Stimulated activated naive B cell treated with anti-CD40 and anti-IgM and Interleukin-4, amounts not matched to agents 10 μg/mL and 1 μg/mL and 100 μg/mL, for 72 hours (primary cell): ENCODE measurements at regions not wholly inside any gene's neighbourhood (a gene's known extent, or its start where the extent isn't known, plus 50 kb on each side); places are given as distances from the start of the nearest gene placed in this dataset.

Experiments
- ATAC-seq, 2 donors: fragments of 150-1000 bp; cut with Tn5 transposase; replicated peaks; 2 replicates each; pipeline ENCODE4 v1.10.0; 2021; ENCODE audit warnings: moderate library complexity in 1 of 2
- DNase-seq: peaks from one replicate; pipeline ENCODE4 v3.0.0; 2021
- H3K27ac Mint-ChIP-seq: one replicate; pipeline ENCODE4 v1.8.0; 2022; ENCODE audit warnings: mild to moderate bottlenecking, mixed read lengths
- H3K27me3 Mint-ChIP-seq, 2 donors: one replicate each; pipeline ENCODE4 v1.8.0; 2022; ENCODE audit warnings: mixed read lengths in 2 of 2
- H3K36me3 Mint-ChIP-seq, 2 donors: one replicate each; pipeline ENCODE4 v1.8.0; 2022; ENCODE audit warnings: mixed read lengths in 2 of 2, mild to moderate bottlenecking in 1 of 2
- H3K4me1 Mint-ChIP-seq, 2 donors: one replicate each; pipeline ENCODE4 v1.8.0; 2022; ENCODE audit warnings: mixed read lengths in 2 of 2, mild to moderate bottlenecking in 1 of 2
- H3K4me3 Mint-ChIP-seq, 2 donors: one replicate each; pipeline ENCODE4 v1.8.0; 2022; ENCODE audit warnings: mild to moderate bottlenecking in 2 of 2, mixed read lengths in 2 of 2, moderate library complexity in 1 of 2
- H3K9me3 Mint-ChIP-seq, 2 donors: one replicate each; pipeline ENCODE4 v1.8.0; 2022; ENCODE audit warnings: mixed read lengths in 2 of 2, mild to moderate bottlenecking in 1 of 2

- Mint-ChIP-seq H3K9me3 (no peaks in the 10 kb centered on the region), H3K27me3 (no peaks in the 10 kb centered on the region), H3K36me3 (no peaks in the 10 kb centered on the region), H3K27ac (no peak overlapping the region), H3K4me1 (no peaks in the 10 kb centered on the region), H3K4me3 (no peak overlapping the region)
- ATAC-seq (no peak), DNase-seq (no peak)
Observed at GRCh38 chr21:16072221-16072620, 342.4 kb downstream of the USP25 start.

- DNase-seq, result no peak
- no peaks in the 10 kb centered on the region for H3K4me1 Mint-ChIP-seq
- no peaks in the 10 kb centered on the region for H3K9me3 Mint-ChIP-seq
- no peaks in the 10 kb centered on the region for H3K27me3 Mint-ChIP-seq
- H3K27ac Mint-ChIP-seq, result no peak overlapping the region
- H3K4me3 Mint-ChIP-seq, result no peak overlapping the region
- H3K36me3 Mint-ChIP-seq, result no peaks in the 10 kb centered on the region
- no peak for ATAC-seq
Observed at GRCh38 chr21:16072737-16073136, 343.0 kb downstream of the USP25 start.

- no peak for DNase-seq
- no peaks in the 10 kb centered on the region for H3K9me3 Mint-ChIP-seq
- H3K27ac Mint-ChIP-seq, result no peak overlapping the region
- no peak for ATAC-seq
- H3K4me1 Mint-ChIP-seq, result no peaks in the 10 kb centered on the region
- H3K36me3 Mint-ChIP-seq, result no peaks in the 10 kb centered on the region
- no peak overlapping the region for H3K4me3 Mint-ChIP-seq
- no peaks in the 10 kb centered on the region for H3K27me3 Mint-ChIP-seq
Observed at GRCh38 chr21:16073586-16073985, 343.8 kb downstream of the USP25 start.

GRCh38 chr21:16074950-16075489 lies 345.2 kb downstream of the USP25 start:
- Mint-ChIP-seq H3K4me1 (no peaks in the 10 kb centered on the region), H3K36me3 (no peaks in the 10 kb centered on the region), H3K27me3 (no peaks in the 10 kb centered on the region), H3K9me3 (no peaks in the 10 kb centered on the region), H3K27ac (no peak overlapping the region), H3K4me3 (no peak overlapping the region)
- DNase-seq (no peak), ATAC-seq (no peak)

DNA sequence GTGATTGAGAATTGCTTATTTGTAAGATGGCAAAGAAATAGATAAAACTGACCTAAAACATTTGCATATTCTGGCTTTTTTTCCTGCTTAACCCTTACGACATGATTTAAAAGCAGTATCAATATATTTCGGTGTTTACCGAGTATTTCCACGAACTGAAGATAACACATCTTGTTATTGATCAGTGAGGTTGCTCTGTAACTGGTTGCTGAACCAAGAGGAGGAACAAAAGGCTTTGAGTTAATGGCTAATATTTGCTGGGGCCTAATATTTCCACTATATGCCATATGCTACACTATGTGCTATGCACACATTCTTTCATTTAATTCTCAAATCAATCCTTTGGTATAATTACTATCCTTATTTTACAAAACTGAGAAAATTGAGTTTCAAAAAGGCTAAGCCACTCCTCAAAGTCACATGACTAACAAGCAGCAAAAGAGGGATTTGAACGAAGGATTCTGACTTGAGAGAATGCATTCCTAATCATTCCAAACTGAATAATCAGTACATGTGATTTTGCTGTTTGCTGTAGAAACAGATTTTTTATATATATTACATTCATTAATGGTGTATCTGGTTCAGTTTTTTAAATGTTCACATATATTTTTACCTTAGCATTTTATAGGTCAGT lies 346.0 kb downstream of the USP25 start:
- no peaks in the 10 kb centered on the region for H3K4me1 Mint-ChIP-seq
- DNase-seq (no peak), ATAC-seq (no peak)
- no peaks in the 10 kb centered on the region for H3K9me3 Mint-ChIP-seq
- no peaks in the 10 kb centered on the region for H3K36me3 Mint-ChIP-seq
- no peak overlapping the region for H3K4me3 Mint-ChIP-seq
- no peak overlapping the region for H3K27ac Mint-ChIP-seq
- no peaks in the 10 kb centered on the region for H3K27me3 Mint-ChIP-seq

GRCh38 chr21:16076465-16076864 lies 346.7 kb downstream of the USP25 start:
- H3K4me1 Mint-ChIP-seq, result no peaks in the 10 kb centered on the region
- H3K36me3 Mint-ChIP-seq, result no peaks in the 10 kb centered on the region
- H3K4me3 Mint-ChIP-seq, result no peak overlapping the region
- ATAC-seq, result no peak
- H3K27me3 Mint-ChIP-seq, result no peaks in the 10 kb centered on the region
- no peaks in the 10 kb centered on the region for H3K9me3 Mint-ChIP-seq
- no peak overlapping the region for H3K27ac Mint-ChIP-seq
- DNase-seq, result no peak

DNA sequence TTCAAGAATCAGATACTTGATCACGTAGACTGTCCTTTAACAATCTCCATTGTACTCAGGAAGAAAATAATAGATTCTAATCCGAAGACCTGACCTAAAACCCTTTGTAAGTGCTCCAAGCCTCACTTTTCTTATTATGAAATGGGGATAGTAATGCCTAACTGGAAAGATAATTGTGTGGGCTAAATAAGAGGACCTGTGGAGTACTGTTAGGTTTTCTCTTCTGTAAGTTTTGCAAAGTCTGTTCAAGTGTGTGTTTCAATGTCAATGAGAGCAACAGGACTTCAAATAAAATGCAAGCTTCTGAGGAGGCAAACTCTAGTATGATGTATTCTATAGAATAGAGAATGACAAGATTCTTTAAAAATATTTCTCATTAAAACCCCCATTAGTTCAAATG lies 348.6 kb downstream of the USP25 start:
- Mint-ChIP-seq H3K9me3 (no peaks in the 10 kb centered on the region), H3K27ac (no peak overlapping the region), H3K4me3 (no peak overlapping the region), H3K4me1 (no peaks in the 10 kb centered on the region), H3K27me3 (no peaks in the 10 kb centered on the region), H3K36me3 (no peaks in the 10 kb centered on the region)
- DNase-seq (no peak), ATAC-seq (no peak)

GRCh38 chr21:16079830-16080229 lies 350.0 kb downstream of the USP25 start:
- no peaks in the 10 kb centered on the region for H3K27me3 Mint-ChIP-seq
- no peak overlapping the region for H3K4me3 Mint-ChIP-seq
- H3K4me1 Mint-ChIP-seq, result no peaks in the 10 kb centered on the region
- H3K36me3 Mint-ChIP-seq, result no peaks in the 10 kb centered on the region
- H3K27ac Mint-ChIP-seq, result no peak overlapping the region
- no peaks in the 10 kb centered on the region for H3K9me3 Mint-ChIP-seq
- ATAC-seq (no peak), DNase-seq (no peak)

GRCh38 chr21:16081304-16081703 lies 351.5 kb downstream of the USP25 start:
- Mint-ChIP-seq H3K27ac (no peak overlapping the region), H3K27me3 (no peaks in the 10 kb centered on the region), H3K36me3 (no peaks in the 10 kb centered on the region), H3K4me1 (no peaks in the 10 kb centered on the region), H3K4me3 (no peak overlapping the region), H3K9me3 (no peaks in the 10 kb centered on the region)
- DNase-seq (no peak), ATAC-seq (no peak)

DNA sequence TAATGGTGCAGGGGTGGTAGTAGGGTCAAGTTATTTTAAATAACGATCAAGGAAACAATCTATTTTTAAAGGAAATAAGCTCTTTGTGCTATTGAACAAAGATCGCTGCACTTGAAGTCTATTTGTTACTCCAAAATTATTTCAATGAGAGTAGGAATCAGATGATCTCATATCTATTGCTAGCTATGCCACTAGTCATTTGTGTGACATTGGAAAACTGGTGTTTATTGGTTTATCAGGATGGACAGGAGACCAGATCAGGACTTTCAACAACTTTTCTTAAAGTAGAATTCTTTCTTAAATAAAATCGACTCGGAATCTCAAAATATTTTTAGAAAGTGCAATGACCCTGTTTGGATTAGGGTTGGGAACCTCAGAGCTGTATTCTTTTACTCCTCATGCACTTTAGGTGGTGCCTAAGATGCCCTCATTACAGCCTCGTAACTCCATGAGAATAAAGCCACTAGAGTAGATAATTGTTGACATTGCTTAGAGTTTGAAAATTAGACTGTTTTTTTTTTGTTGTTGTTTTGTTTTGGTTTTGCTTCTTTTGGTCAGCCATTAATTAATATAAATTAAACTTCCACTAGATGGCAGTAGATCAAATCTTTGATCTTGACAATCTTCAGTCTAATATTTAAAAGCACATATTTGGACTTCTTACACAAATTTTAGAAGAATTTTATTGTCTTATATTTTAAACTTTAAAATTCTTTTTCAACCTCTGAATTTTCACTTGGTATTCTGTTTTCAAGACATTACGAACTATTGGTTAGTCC lies 352.4 kb downstream of the USP25 start:
- DNase-seq (no peak), ATAC-seq (no peak)
- Mint-ChIP-seq H3K27ac (no peak overlapping the region), H3K27me3 (no peaks in the 10 kb centered on the region), H3K4me1 (no peaks in the 10 kb centered on the region), H3K9me3 (no peaks in the 10 kb centered on the region), H3K4me3 (no peak overlapping the region), H3K36me3 (no peaks in the 10 kb centered on the region)

GRCh38 chr21:16084776-16085364 lies 355.1 kb downstream of the USP25 start:
- no peaks in the 10 kb centered on the region for H3K36me3 Mint-ChIP-seq
- ATAC-seq (no peak), DNase-seq (no peak)
- no peaks in the 10 kb centered on the region for H3K4me1 Mint-ChIP-seq
- H3K27ac Mint-ChIP-seq, result no peak overlapping the region
- H3K27me3 Mint-ChIP-seq, result no peaks in the 10 kb centered on the region
- no peak overlapping the region for H3K4me3 Mint-ChIP-seq
- H3K9me3 Mint-ChIP-seq, result no peaks in the 10 kb centered on the region

- H3K27ac Mint-ChIP-seq, result no peak overlapping the region
- ATAC-seq (no peak), DNase-seq (no peak)
- H3K4me3 Mint-ChIP-seq, result no peak overlapping the region
- H3K27me3 Mint-ChIP-seq, result no peaks in the 10 kb centered on the region
- no peaks in the 10 kb centered on the region for H3K9me3 Mint-ChIP-seq
- no peaks in the 10 kb centered on the region for H3K4me1 Mint-ChIP-seq
- H3K36me3 Mint-ChIP-seq, result no peaks in the 10 kb centered on the region
Observed at GRCh38 chr21:16085421-16085820, 355.6 kb downstream of the USP25 start.

GRCh38 chr21:16086121-16086520 lies 356.3 kb downstream of the USP25 start:
- H3K4me3 Mint-ChIP-seq, result no peak overlapping the region
- H3K27ac Mint-ChIP-seq, result no peak overlapping the region
- H3K4me1 Mint-ChIP-seq, result no peaks in the 10 kb centered on the region
- ATAC-seq (no peak), DNase-seq (no peak)
- H3K27me3 Mint-ChIP-seq, result no peaks in the 10 kb centered on the region
- H3K36me3 Mint-ChIP-seq, result no peaks in the 10 kb centered on the region
- no peaks in the 10 kb centered on the region for H3K9me3 Mint-ChIP-seq

- ATAC-seq, result no peak
- Mint-ChIP-seq H3K27me3 (no peaks in the 10 kb centered on the region), H3K27ac (no peak overlapping the region), H3K9me3 (no peaks in the 10 kb centered on the region), H3K4me3 (no peak overlapping the region), H3K36me3 (no peaks in the 10 kb centered on the region), H3K4me1 (no peaks in the 10 kb centered on the region)
- DNase-seq, result no peak
Observed at GRCh38 chr21:16086936-16087335, 357.2 kb downstream of the USP25 start.

DNA sequence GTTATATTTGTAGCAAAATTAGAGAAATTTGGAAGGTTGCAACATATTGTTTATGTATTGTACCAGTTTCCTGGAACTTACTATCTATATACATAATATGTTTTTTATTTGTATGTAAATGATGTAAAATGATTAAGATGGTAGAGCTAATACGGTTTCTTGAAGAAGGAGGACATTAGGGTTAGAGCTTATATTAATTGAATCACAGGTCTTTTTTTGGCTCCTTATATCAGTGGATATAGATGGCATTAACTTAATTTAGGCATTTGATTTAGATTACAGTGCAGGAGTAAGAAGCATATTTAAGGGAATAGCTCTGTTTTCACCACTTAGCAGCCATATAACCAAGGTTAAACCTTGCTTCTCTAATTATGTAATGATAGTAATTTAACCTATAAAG lies 357.7 kb downstream of the USP25 start:
- Mint-ChIP-seq H3K36me3 (no peaks in the 10 kb centered on the region), H3K4me3 (no peak overlapping the region), H3K9me3 (no peaks in the 10 kb centered on the region), H3K27ac (no peak overlapping the region), H3K27me3 (no peaks in the 10 kb centered on the region), H3K4me1 (no peaks in the 10 kb centered on the region)
- ATAC-seq, result no peak
- no peak for DNase-seq
